Activated B cell treated with CpG ODN at 0.5 μM for 24 hours (primary cell): ENCODE measurements at regions not wholly inside any gene's neighbourhood (a gene's known extent, or its start where the extent isn't known, plus 50 kb on each side); places are given as distances from the start of the nearest gene placed in this dataset.

Experiments used
- ATAC-seq: fragments of 200-7000 bp; cut with Tn5 transposase; one replicate; pipeline ENCODE4 v1.10.0; 2021; ENCODE audit warnings: low read depth, mild to moderate bottlenecking, moderate library complexity
- CTCF ChIA-PET: fragments of 350-600 bp; sonication (Branson Sonifier 250); formaldehyde crosslinking; loops from one replicate; lab custom pipeline; 2021; ENCODE audit warnings: antibody characterized with exemption; lab: Charles Lee
- POLR2A ChIA-PET: fragments of 350-600 bp; sonication (Branson Sonifier 250); formaldehyde crosslinking; loops from one replicate; lab custom pipeline; 2021; ENCODE audit warnings: antibody characterized with exemption; lab: Charles Lee
- DNase-seq: peaks from one replicate; pipeline ENCODE4 v3.0.0; 2022
- H3K27ac Mint-ChIP-seq: one replicate; pipeline ENCODE4 v1.8.0; 2020; ENCODE audit warnings: mixed read lengths
- H3K27me3 Mint-ChIP-seq: one replicate; pipeline ENCODE4 v1.8.0; 2021; ENCODE audit warnings: mixed read lengths
- H3K36me3 Mint-ChIP-seq: one replicate; pipeline ENCODE4 v1.8.0; 2021; ENCODE audit warnings: low read depth, mixed read lengths
- H3K4me1 Mint-ChIP-seq: one replicate; pipeline ENCODE4 v1.8.0; 2021; ENCODE audit warnings: mixed read lengths
- H3K4me3 Mint-ChIP-seq: one replicate; pipeline ENCODE4 v1.8.0; 2020; ENCODE audit warnings: mild to moderate bottlenecking, mixed read lengths
- H3K9me3 Mint-ChIP-seq: one replicate; pipeline ENCODE4 v1.8.0; 2020; ENCODE audit warnings: mixed read lengths
- CTCF ChIP-seq: fragments of 200-600 bp; IDR thresholded peaks from one replicate; pipeline ENCODE4 v1.8.0; 2022; ENCODE audit warnings: antibody characterized with exemption, mild to moderate bottlenecking
- intact Hi-C: fragments of 100-400 bp; cut with micrococcal nuclease; formaldehyde crosslinking; loops from one replicate; pipeline ENCODE4 v1.15.1; 2024

- intact Hi-C loops, result no loop called here
- Mint-ChIP-seq H3K4me3 (no peak overlapping the region), H3K27me3 (peaks cover 16% of the 10 kb centered on the region), H3K9me3 (no peaks in the 10 kb centered on the region), H3K27ac (no peak overlapping the region), H3K36me3 (no peaks in the 10 kb centered on the region), H3K4me1 (peaks cover 6% of the 10 kb centered on the region)
- ATAC-seq (peak; percentile 40), DNase-seq (no peak)
- ChIA-PET POLR2A (no interaction called here), CTCF (interaction anchor here (0.6 to 0.8 kb wide), 2 partner anchors 128 to 1366 kb away, joined by 3 read pairs; no protein-coding TSS in a partner anchor)
- TF ChIP-seq CTCF, result no peak
Measured at GRCh38 chr3:184481984-184482671, 79.5 kb upstream of the EPHB3 start.

- H3K4me3 Mint-ChIP-seq, result no peak overlapping the region
- intact Hi-C loops, result no loop called here
- DNase-seq, result no peak
- H3K36me3 Mint-ChIP-seq, result no peaks in the 10 kb centered on the region
- H3K9me3 Mint-ChIP-seq, result no peaks in the 10 kb centered on the region
- peaks cover 6% of the 10 kb centered on the region for H3K4me1 Mint-ChIP-seq
- no peak for ATAC-seq
- POLR2A ChIA-PET, result no interaction called here
- TF ChIP-seq CTCF, result no peak
- CTCF ChIA-PET, result no interaction called here
- no peak overlapping the region for H3K27ac Mint-ChIP-seq
- peaks cover 24% of the 10 kb centered on the region for H3K27me3 Mint-ChIP-seq
Measured at GRCh38 chr3:184485241-184485640, 76.3 kb upstream of the EPHB3 start.

GRCh38 chr3:184485906-184486305, 75.7 kb upstream of the EPHB3 start:
- H3K27ac Mint-ChIP-seq, result no peak overlapping the region
- ChIA-PET POLR2A (no interaction called here), CTCF (no interaction called here)
- H3K4me3 Mint-ChIP-seq, result no peak overlapping the region
- peaks cover 21% of the 10 kb centered on the region for H3K27me3 Mint-ChIP-seq
- no peak for DNase-seq
- peaks cover 6% of the 10 kb centered on the region for H3K4me1 Mint-ChIP-seq
- ATAC-seq, result no peak
- H3K9me3 Mint-ChIP-seq, result no peaks in the 10 kb centered on the region
- intact Hi-C loops, result no loop called here
- no peaks in the 10 kb centered on the region for H3K36me3 Mint-ChIP-seq
- no peak for TF ChIP-seq CTCF

- Mint-ChIP-seq H3K36me3 (no peaks in the 10 kb centered on the region), H3K4me1 (peaks cover 6% of the 10 kb centered on the region), H3K9me3 (no peaks in the 10 kb centered on the region), H3K27me3 (peaks cover 18% of the 10 kb centered on the region), H3K27ac (no peak overlapping the region), H3K4me3 (no peak overlapping the region)
- POLR2A ChIA-PET, result no interaction called here
- DNase-seq (no peak), ATAC-seq (no peak)
- intact Hi-C loops, result no loop called here
- CTCF ChIA-PET, result no interaction called here
- TF ChIP-seq CTCF, result no peak
Measured at GRCh38 chr3:184486614-184487013, 75.0 kb upstream of the EPHB3 start.

- peaks cover 5% of the 10 kb centered on the region for H3K4me1 Mint-ChIP-seq
- POLR2A ChIA-PET, result no interaction called here
- peaks cover 32% of the 10 kb centered on the region for H3K27me3 Mint-ChIP-seq
Measured at GRCh38 chr3:184488577-184488976, 73.0 kb upstream of the EPHB3 start.

More at GRCh38 chr3:184488577-184488976, 73.0 kb upstream of the EPHB3 start:
- Mint-ChIP-seq H3K36me3 (no peaks in the 10 kb centered on the region), H3K9me3 (no peaks in the 10 kb centered on the region), H3K27ac (no peak overlapping the region), H3K4me3 (no peak overlapping the region)
- no peak for DNase-seq
- CTCF ChIA-PET, result no interaction called here
- no peak for ATAC-seq
- TF ChIP-seq CTCF, result no peak
- intact Hi-C loops, result no loop called here
